ENCODE measurements at regions not wholly inside any gene's neighbourhood (a gene's known extent, or its start where the extent isn't known, plus 50 kb on each side); places are given as distances from the start of the nearest gene placed in this dataset.

DNA sequence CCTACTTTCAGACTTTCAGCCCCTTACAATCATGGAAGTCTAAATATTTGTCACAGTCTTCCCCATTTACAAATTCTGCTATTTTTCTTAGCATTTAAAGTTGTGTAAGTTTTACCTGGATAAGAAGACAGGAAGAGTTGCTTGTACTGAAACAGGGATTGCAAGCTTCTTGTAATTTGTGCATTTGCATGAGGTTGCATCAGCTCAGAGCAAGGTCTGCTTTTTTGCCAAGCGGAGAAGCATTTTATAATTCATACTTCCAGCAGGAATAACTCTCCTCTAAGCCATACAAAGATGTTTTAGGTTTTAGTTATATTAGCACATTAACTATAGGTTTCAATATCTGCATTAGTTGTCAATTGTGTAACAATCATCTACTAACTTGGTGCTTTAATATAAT lies 922.0 kb upstream of the PABPC4L start:
- no peak for TF ChIP-seq CTCF (IDR thresholded peaks at IDR 0.05; ENCODE audit: borderline replicate concordance, insufficient read depth, low read depth, low read length)
- no peak overlapping the region for H3K4me3 ChIP-seq (ENCODE audit: low read depth, low read length)

- no peak for TF ChIP-seq CTCF (IDR thresholded peaks at IDR 0.05; ENCODE audit: borderline replicate concordance, insufficient read depth, low read depth, low read length)
- no peak overlapping the region for H3K4me3 ChIP-seq (ENCODE audit: low read depth, low read length)
Observed at GRCh38 chr4:135122457-135122856, 920.9 kb upstream of the PABPC4L start.

- no peak for TF ChIP-seq CTCF (IDR thresholded peaks at IDR 0.05; ENCODE audit: borderline replicate concordance, insufficient read depth, low read depth, low read length)
- no peak overlapping the region for H3K4me3 ChIP-seq (ENCODE audit: low read depth, low read length)
Observed at GRCh38 chr4:135120195-135120594, 918.6 kb upstream of the PABPC4L start.

GRCh38 chr4:135114079-135114478 lies 912.5 kb upstream of the PABPC4L start:
- no peak for TF ChIP-seq CTCF (IDR thresholded peaks at IDR 0.05; ENCODE audit: borderline replicate concordance, insufficient read depth, low read depth, low read length)
- H3K4me3 ChIP-seq (ENCODE audit: low read depth, low read length) = no peak overlapping the region

- H3K4me3 ChIP-seq (ENCODE audit: low read depth, low read length) = no peak overlapping the region
- TF ChIP-seq CTCF (IDR thresholded peaks at IDR 0.05; ENCODE audit: borderline replicate concordance, insufficient read depth, low read depth, low read length) = no peak
Observed at GRCh38 chr4:135098061-135098460, 896.5 kb upstream of the PABPC4L start.

GRCh38 chr4:135073389-135073788 lies 871.8 kb upstream of the PABPC4L start:
- H3K4me3 ChIP-seq (ENCODE audit: low read depth, low read length) = no peak overlapping the region
- no peak for TF ChIP-seq CTCF (IDR thresholded peaks at IDR 0.05; ENCODE audit: borderline replicate concordance, insufficient read depth, low read depth, low read length)

GRCh38 chr4:135072553-135072952 lies 871.0 kb upstream of the PABPC4L start:
- H3K4me3 ChIP-seq (ENCODE audit: low read depth, low read length) = no peak overlapping the region
- TF ChIP-seq CTCF (IDR thresholded peaks at IDR 0.05; ENCODE audit: borderline replicate concordance, insufficient read depth, low read depth, low read length) = no peak

Measured in GM12875 (cell line).